HG03571 (cell line): ENCODE measurements at regions not wholly inside any gene's neighbourhood (a gene's known extent, or its start where the extent isn't known, plus 50 kb on each side); places are given as distances from the start of the nearest gene placed in this dataset.
"Not testable (repeated sequence)": the region's sequence is repeated elsewhere in the genome, so short reads cannot be mapped to it uniquely, and the experiment has no call there.

Experiments
- ATAC-seq: cut with Tn5 transposase; IDR thresholded peaks from one replicate; pipeline ENCODE4 v1.9.1; 2021; ENCODE audit not compliant: unreplicated experiment

- not testable (repeated sequence) for ATAC-seq
These were observed 63.3 kb upstream of the FRG2B start for GRCh38 chr10:133689897-133690296.

GRCh38 chr10:133688441-133688912 lies 61.9 kb upstream of the FRG2B start:
- peak; percentile 26 for ATAC-seq

- peak; percentile 54 for ATAC-seq
These were observed 61.3 kb upstream of the FRG2B start for GRCh38 chr10:133687689-133688440.

- ATAC-seq: not testable (repeated sequence)
These were observed 60.4 kb upstream of the FRG2B start for GRCh38 chr10:133686992-133687391.
